GM23248 (cell line): ENCODE measurements at regions not wholly inside any gene's neighbourhood (a gene's known extent, or its start where the extent isn't known, plus 50 kb on each side); places are given as distances from the start of the nearest gene placed in this dataset. TPM values are rescaled to one million over a fixed set of nuclear protein-coding genes. Genes with fewer than 3 reads are reported as not detected.

Experiments
- DNase-seq: peaks from one replicate; pipeline ENCODE4 v3.0.0-alpha.2; 2015
- H2AFZ ChIP-seq: fragments of 200-600 bp; sonication (generic); 2 replicates; pipeline ENCODE4 v1.6.1; 2016; ENCODE audit warnings: antibody characterized with exemption
- H3F3A ChIP-seq: fragments of 200-600 bp; sonication (generic); 2 replicates; pipeline ENCODE4 v1.6.1; 2016; ENCODE audit warnings: mild to moderate bottlenecking, antibody characterized with exemption, mixed run types; ENCODE audit not compliant: insufficient read depth
- H3K27ac ChIP-seq: fragments of 200-600 bp; sonication (generic); 2 replicates; pipeline ENCODE4 v1.5.1; 2016; ENCODE audit warnings: mild to moderate bottlenecking
- H3K27me3 ChIP-seq: fragments of 200-600 bp; sonication (generic); replicated peaks from 2 replicates; pipeline ENCODE4 v1.6.1; 2016; ENCODE audit warnings: mild to moderate bottlenecking; ENCODE audit not compliant: insufficient read depth
- H3K36me3 ChIP-seq: fragments of 200-600 bp; sonication (generic); 2 replicates; pipeline ENCODE4 v1.6.1; 2016; ENCODE audit warnings: low read depth, mild to moderate bottlenecking
- H3K4me1 ChIP-seq: fragments of 200-600 bp; sonication (generic); 2 replicates; pipeline ENCODE4 v1.6.1; 2016; ENCODE audit warnings: mild to moderate bottlenecking; ENCODE audit not compliant: insufficient read depth
- H3K4me2 ChIP-seq: fragments of 200-600 bp; sonication (generic); one replicate; pipeline ENCODE4 v1.6.1; 2016; ENCODE audit warnings: mild to moderate bottlenecking; ENCODE audit not compliant: unreplicated experiment
- H3K4me3 ChIP-seq: fragments of 200-600 bp; sonication (generic); 2 replicates; pipeline ENCODE4 v1.5.1; 2016; ENCODE audit warnings: mild to moderate bottlenecking
- H3K79me2 ChIP-seq: fragments of 200-600 bp; sonication (generic); 2 replicates; pipeline ENCODE4 v1.6.1; 2016; ENCODE audit warnings: mild to moderate bottlenecking; ENCODE audit not compliant: insufficient read depth
- H3K9ac ChIP-seq: fragments of 200-600 bp; sonication (generic); 2 replicates; pipeline ENCODE4 v1.6.1; 2016; ENCODE audit warnings: mild to moderate bottlenecking
- H3K9me2 ChIP-seq: fragments of 200-600 bp; sonication (generic); 2 replicates; pipeline ENCODE4 v1.6.1; 2016; ENCODE audit warnings: mixed run types, mild to moderate bottlenecking, moderate library complexity; ENCODE audit not compliant: insufficient read depth
- H3K9me3 ChIP-seq: fragments of 200-600 bp; sonication (generic); one replicate; pipeline ENCODE4 v1.6.1; 2017; ENCODE audit warnings: low read depth
- H4K20me1 ChIP-seq: fragments of 200-600 bp; sonication (generic); 2 replicates; pipeline ENCODE4 v1.6.0; 2016; ENCODE audit not compliant: insufficient read depth
- EZH2 ChIP-seq: fragments of 200-600 bp; sonication (generic); IDR thresholded peaks from 2 replicates; pipeline ENCODE4 v1.6.1; 2018; ENCODE audit warnings: antibody characterized with exemption, mild to moderate bottlenecking; ENCODE audit not compliant: insufficient read depth, poor library complexity, severe bottlenecking
- EZH2phosphoT487 ChIP-seq: fragments of 200-600 bp; sonication (generic); IDR thresholded peaks from 2 replicates; pipeline ENCODE4 v1.6.1; 2018; ENCODE audit warnings: antibody characterized with exemption, moderate library complexity, mild to moderate bottlenecking, low read depth; ENCODE audit not compliant: insufficient read depth
- WGBS, 2 experiments: methylation state at CpG; one replicate each; pipeline ENCODE4 v1.1.6; 2015 to 2017; ENCODE audit warnings: low lambda C conversion rate in 2 of 2, low coverage in 1 of 2; ENCODE audit errors: missing lambda C conversion rate in 2 of 2; 5-methylcytosine and 5-hydroxymethylcytosine counted together
- in situ Hi-C: fragments of 300-500 bp; cut with MboI; formaldehyde crosslinking; loops from 2 replicates; pipeline ENCODE4 v1.15.0; 2020
- small RNA-seq: library from RNA; depleted of rRNA; stranded (forward); fragments of <200 nt; gene quantifications from one replicate; pipeline ENCODE3, GENCODE V24; 2014; ENCODE audit warnings: low read depth, low replicate concordance

GRCh38 chr12:14310866-14311265, 54.6 kb upstream of the ATF7IP start:
- H3K9me3 ChIP-seq: no peaks in the 10 kb centered on the region
- no peak overlapping the region for H3K9ac ChIP-seq
- no peaks in the 10 kb centered on the region for H3F3A ChIP-seq
- no peak for DNase-seq
- no peak overlapping the region for H3K27ac ChIP-seq
- H3K9me2 ChIP-seq: no peaks in the 10 kb centered on the region
- in situ Hi-C loops: no loop called here
- no peak for TF ChIP-seq EZH2
- TF ChIP-seq EZH2phosphoT487: no peak
- H4K20me1 ChIP-seq: no peaks in the 10 kb centered on the region
- 10 to 29% methylated on average over 1 of the region's 1 CpG for WGBS, 2 experiments
- H3K79me2 ChIP-seq: no peaks in the 10 kb centered on the region
- no peaks in the 10 kb centered on the region for H3K4me1 ChIP-seq
- no peak overlapping the region for H3K4me3 ChIP-seq
- H3K36me3 ChIP-seq: no peaks in the 10 kb centered on the region
- no peak overlapping the region for H3K4me2 ChIP-seq
- H3K27me3 ChIP-seq: no peaks in the 10 kb centered on the region
- no peak overlapping the region for H2AFZ ChIP-seq

GRCh38 chr12:14313379-14314138, 51.9 kb upstream of the ATF7IP start:
- Histone ChIP-seq H3F3A (no peaks in the 10 kb centered on the region), H3K36me3 (no peaks in the 10 kb centered on the region), H2AFZ (no peak overlapping the region), H3K27ac (no peak overlapping the region), H4K20me1 (no peaks in the 10 kb centered on the region), H3K4me2 (no peak overlapping the region), H3K9me2 (no peaks in the 10 kb centered on the region), H3K4me3 (no peak overlapping the region), H3K4me1 (peaks cover 3% of the 10 kb centered on the region; the same call in 1 of the 2 replicates), H3K27me3 (no peaks in the 10 kb centered on the region), H3K9me3 (no peaks in the 10 kb centered on the region), H3K9ac (no peak overlapping the region), H3K79me2 (no peaks in the 10 kb centered on the region)
- WGBS, 2 experiments: 68% methylated on average over 7 of the region's 7 CpGs
- in situ Hi-C loops: no loop called here
- peak; percentile 26 for DNase-seq
- TF ChIP-seq EZH2: no peak
- no peak for TF ChIP-seq EZH2phosphoT487

GRCh38 chr12:14314801-14315200, 50.7 kb upstream of the ATF7IP start:
- Histone ChIP-seq H3K36me3 (no peaks in the 10 kb centered on the region), H3K9me2 (no peaks in the 10 kb centered on the region), H3F3A (no peaks in the 10 kb centered on the region), H2AFZ (no peak overlapping the region), H3K27ac (no peak overlapping the region), H3K4me1 (peaks cover 3% of the 10 kb centered on the region; the same call in 1 of the 2 replicates), H3K79me2 (no peaks in the 10 kb centered on the region), H3K9me3 (no peaks in the 10 kb centered on the region), H3K27me3 (no peaks in the 10 kb centered on the region), H3K4me3 (no peak overlapping the region), H4K20me1 (no peaks in the 10 kb centered on the region), H3K9ac (no peak overlapping the region), H3K4me2 (no peak overlapping the region)
- WGBS, 2 experiments: 75 to 77% methylated on average over 5 to 6 of the region's 6 CpGs
- no peak for TF ChIP-seq EZH2
- no peak for TF ChIP-seq EZH2phosphoT487
- in situ Hi-C loops: no loop called here
- DNase-seq: no peak

- in situ Hi-C loops: no loop called here
- no peak overlapping the region for H3K27ac ChIP-seq
- H3K9me3 ChIP-seq: no peaks in the 10 kb centered on the region
These were observed 50.0 kb upstream of the ATF7IP start for GRCh38 chr12:14315501-14315900.

More at GRCh38 chr12:14315501-14315900, 50.0 kb upstream of the ATF7IP start:
- Histone ChIP-seq H3K36me3 (no peaks in the 10 kb centered on the region), H3F3A (no peaks in the 10 kb centered on the region), H3K79me2 (no peaks in the 10 kb centered on the region), H3K4me2 (no peak overlapping the region), H3K4me3 (no peak overlapping the region), H3K27me3 (no peaks in the 10 kb centered on the region), H3K9me2 (no peaks in the 10 kb centered on the region), H4K20me1 (no peaks in the 10 kb centered on the region), H3K4me1 (peaks cover 3% of the 10 kb centered on the region; the same call in 1 of the 2 replicates), H3K9ac (no peak overlapping the region), H2AFZ (no peak overlapping the region)
- TF ChIP-seq EZH2: no peak
- TF ChIP-seq EZH2phosphoT487: no peak
- no peak for DNase-seq

Small RNA genes in the stretch of these regions (small RNA-seq; reads per million reads assigned to genes)
- gene AC092470.1 (not detected), gene AC135001.1 (not detected), gene MRPS18CP4 (not detected), gene RNU6-491P (not detected)
